HUES48 (cell line): ENCODE measurements at regions not wholly inside any gene's neighbourhood (a gene's known extent, or its start where the extent isn't known, plus 50 kb on each side); places are given as distances from the start of the nearest gene placed in this dataset.

ENCODE experiments used
- H3K27ac ChIP-seq: one replicate; pipeline ENCODE4 v1.7.0; 2013; ENCODE audit warnings: low read depth, low read length, inconsistent platforms
- H3K27me3 ChIP-seq: 2 replicates; pipeline ENCODE4 v1.6.1; 2013; ENCODE audit warnings: mild to moderate bottlenecking, low read length; ENCODE audit not compliant: control insufficient read depth, insufficient read depth
- H3K36me3 ChIP-seq: 2 replicates; pipeline ENCODE4 v1.6.1; 2013; ENCODE audit warnings: low read length; ENCODE audit not compliant: control insufficient read depth, insufficient read depth
- H3K4me1 ChIP-seq: 2 replicates; pipeline ENCODE4 v1.6.1; 2013; ENCODE audit warnings: mild to moderate bottlenecking, low read length; ENCODE audit not compliant: control insufficient read depth, insufficient read depth
- H3K4me3 ChIP-seq: 2 replicates; pipeline ENCODE4 v1.5.1; 2013; ENCODE audit warnings: mild to moderate bottlenecking, low read depth, low read length
- H3K9ac ChIP-seq: 2 replicates; pipeline ENCODE4 v1.6.1; 2013; ENCODE audit warnings: mild to moderate bottlenecking, low read depth, low read length, moderate library complexity
- H3K9me3 ChIP-seq: 2 replicates; pipeline ENCODE4 v1.6.1; 2013; ENCODE audit warnings: low read length; ENCODE audit not compliant: control insufficient read depth, insufficient read depth

DNA sequence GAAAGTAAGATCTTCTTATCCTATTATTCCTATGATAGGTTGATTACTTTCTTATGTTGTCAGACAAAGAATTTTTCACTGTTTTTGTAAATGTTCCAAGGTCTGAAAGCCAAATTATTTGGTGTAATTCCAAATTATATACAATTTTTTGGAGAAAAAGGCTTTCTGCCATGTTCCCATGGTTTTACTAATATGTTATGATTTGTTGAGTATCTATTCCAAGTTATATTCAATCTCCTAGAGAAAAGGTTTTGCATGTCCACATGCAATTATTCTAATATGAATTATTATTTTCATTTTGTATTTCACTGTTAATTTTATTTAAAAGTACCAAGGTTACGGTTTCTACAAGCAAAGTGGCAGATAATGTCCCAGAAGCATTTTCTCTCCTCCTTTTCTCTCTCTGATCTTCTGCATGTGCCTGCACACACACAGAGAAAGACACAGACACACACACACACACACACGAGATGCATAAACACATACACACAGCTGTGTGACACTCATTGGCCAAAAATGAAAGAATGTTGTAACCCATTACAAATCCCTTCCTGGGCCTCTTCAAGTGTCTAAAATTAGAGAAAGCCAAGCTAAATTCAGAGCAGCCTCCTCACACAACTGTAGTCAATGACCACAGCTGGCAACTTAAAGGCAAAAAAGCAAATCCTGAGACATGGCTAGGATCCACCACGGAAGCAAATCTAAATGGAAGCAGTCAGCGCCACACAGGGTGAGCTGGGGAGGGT lies 621.0 kb downstream of the EFNB2 start:
- no peaks in the 10 kb centered on the region for H3K27me3 ChIP-seq
- peaks cover 6% of the 10 kb centered on the region for H3K4me1 ChIP-seq
- no peak overlapping the region for H3K4me3 ChIP-seq
- no peak overlapping the region for H3K27ac ChIP-seq
- H3K9me3 ChIP-seq = no peaks in the 10 kb centered on the region
- H3K9ac ChIP-seq = no peak overlapping the region
- no peaks in the 10 kb centered on the region for H3K36me3 ChIP-seq

GRCh38 chr13:105908586-105908985 lies 626.9 kb downstream of the EFNB2 start:
- H3K36me3 ChIP-seq = no peaks in the 10 kb centered on the region
- no peaks in the 10 kb centered on the region for H3K9me3 ChIP-seq
- H3K27ac ChIP-seq = no peak overlapping the region
- no peak overlapping the region for H3K4me3 ChIP-seq
- H3K4me1 ChIP-seq = no peaks in the 10 kb centered on the region
- no peak overlapping the region for H3K9ac ChIP-seq
- no peaks in the 10 kb centered on the region for H3K27me3 ChIP-seq

DNA sequence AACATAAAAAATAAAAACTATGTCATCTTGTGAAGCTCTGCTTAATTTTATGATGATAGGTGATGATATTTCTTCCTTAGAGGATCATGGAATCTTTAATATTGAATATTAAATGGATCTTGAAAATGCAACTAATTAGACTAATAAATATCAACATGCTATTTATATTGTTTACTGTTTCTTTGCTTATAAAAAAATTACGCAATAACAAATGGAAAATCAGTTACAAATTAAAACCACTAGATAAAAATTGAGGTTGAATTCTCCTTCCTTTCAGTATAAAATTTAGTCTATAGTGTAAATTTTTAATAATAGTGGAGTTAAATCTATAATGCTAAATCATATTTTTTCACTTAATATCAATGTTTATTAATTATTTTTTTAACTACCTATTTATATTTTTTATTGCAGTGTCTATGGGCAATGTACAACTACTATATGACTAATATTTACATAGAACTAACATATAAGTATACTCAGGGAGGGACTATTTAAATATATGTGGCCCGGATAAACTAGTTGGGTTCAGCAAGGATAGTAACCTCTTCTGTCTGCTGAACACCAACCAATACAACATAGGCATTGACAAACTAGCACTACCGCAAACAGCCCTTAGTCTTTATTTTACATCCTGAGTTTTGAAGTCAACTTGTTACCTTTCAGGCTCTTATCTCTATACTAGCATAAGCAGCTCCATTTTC lies 628.0 kb downstream of the EFNB2 start:
- Histone ChIP-seq H3K9me3 (no peaks in the 10 kb centered on the region), H3K4me1 (no peaks in the 10 kb centered on the region), H3K27ac (no peak overlapping the region), H3K27me3 (no peaks in the 10 kb centered on the region), H3K36me3 (no peaks in the 10 kb centered on the region), H3K4me3 (no peak overlapping the region), H3K9ac (no peak overlapping the region)

GRCh38 chr13:105906746-105907145 lies 628.7 kb downstream of the EFNB2 start:
- H3K9ac ChIP-seq = no peak overlapping the region
- no peaks in the 10 kb centered on the region for H3K36me3 ChIP-seq
- no peak overlapping the region for H3K27ac ChIP-seq
- H3K9me3 ChIP-seq = no peaks in the 10 kb centered on the region
- H3K27me3 ChIP-seq = no peaks in the 10 kb centered on the region
- H3K4me3 ChIP-seq = no peak overlapping the region
- no peaks in the 10 kb centered on the region for H3K4me1 ChIP-seq

DNA sequence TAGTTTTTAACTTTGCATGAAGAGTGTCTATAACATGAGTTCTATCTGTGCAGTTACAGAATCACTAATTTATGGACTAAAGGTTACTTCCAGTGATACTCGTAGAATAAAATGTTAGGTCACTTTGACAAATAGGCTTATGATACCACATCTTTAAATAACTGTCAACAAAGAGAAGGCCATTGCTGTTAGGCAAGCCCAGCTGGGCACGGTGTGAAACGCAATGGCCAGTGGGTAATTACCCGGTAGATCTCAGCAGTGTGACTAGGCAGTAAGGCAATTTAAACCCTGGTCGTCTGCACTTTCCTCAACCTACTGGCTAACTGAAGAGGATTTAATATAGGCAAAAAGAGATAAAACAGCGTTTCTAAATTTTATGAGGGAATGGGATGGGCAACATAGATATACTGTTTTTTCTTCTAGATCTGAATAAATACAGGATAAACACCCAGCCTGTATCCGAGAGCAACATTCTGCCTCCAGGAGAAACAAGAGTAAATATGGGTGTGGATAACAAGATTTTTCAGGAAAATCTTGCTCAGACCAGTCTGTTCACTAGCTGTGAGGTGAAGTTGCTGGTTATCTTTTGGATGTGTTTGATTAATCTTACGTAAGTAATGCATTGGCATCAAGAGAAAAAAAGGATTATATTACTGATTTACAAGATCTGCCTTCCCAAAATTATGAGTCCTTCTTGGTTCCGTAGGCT lies 631.3 kb downstream of the EFNB2 start:
- H3K27ac ChIP-seq = no peak overlapping the region
- H3K9me3 ChIP-seq = no peaks in the 10 kb centered on the region
- no peaks in the 10 kb centered on the region for H3K27me3 ChIP-seq
- H3K36me3 ChIP-seq = no peaks in the 10 kb centered on the region
- H3K4me1 ChIP-seq = no peaks in the 10 kb centered on the region
- no peak overlapping the region for H3K4me3 ChIP-seq
- H3K9ac ChIP-seq = no peak overlapping the region

- no peaks in the 10 kb centered on the region for H3K27me3 ChIP-seq
- no peaks in the 10 kb centered on the region for H3K4me1 ChIP-seq
- H3K4me3 ChIP-seq = no peak overlapping the region
- no peaks in the 10 kb centered on the region for H3K9me3 ChIP-seq
- no peak overlapping the region for H3K9ac ChIP-seq
- no peaks in the 10 kb centered on the region for H3K36me3 ChIP-seq
- no peak overlapping the region for H3K27ac ChIP-seq
Measured at GRCh38 chr13:105902396-105902795, 633.1 kb downstream of the EFNB2 start.

- H3K4me3 ChIP-seq = no peak overlapping the region
- no peaks in the 10 kb centered on the region for H3K9me3 ChIP-seq
- no peak overlapping the region for H3K27ac ChIP-seq
- no peak overlapping the region for H3K9ac ChIP-seq
- H3K27me3 ChIP-seq = no peaks in the 10 kb centered on the region
- H3K36me3 ChIP-seq = no peaks in the 10 kb centered on the region
- H3K4me1 ChIP-seq = no peaks in the 10 kb centered on the region
Measured at GRCh38 chr13:105897575-105897974, 637.9 kb downstream of the EFNB2 start.

DNA sequence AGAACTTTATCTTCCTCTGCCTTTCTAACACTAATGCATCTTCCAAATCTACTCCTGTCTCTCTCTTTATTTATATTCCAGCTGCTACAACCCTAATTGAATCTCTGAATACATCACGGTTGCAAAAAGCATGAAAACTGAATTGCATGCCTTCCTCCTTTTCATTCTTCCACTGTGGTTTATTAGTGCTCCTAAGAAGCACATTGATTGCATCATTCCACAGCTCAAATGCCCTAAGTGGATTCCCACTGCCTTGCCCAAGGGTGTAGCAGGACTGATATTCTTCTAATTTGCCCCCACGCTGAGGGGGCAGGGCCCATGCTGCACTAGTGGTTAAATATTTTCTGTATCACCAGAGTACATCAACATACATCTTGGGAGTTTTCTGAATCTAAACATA lies 640.8 kb downstream of the EFNB2 start:
- Histone ChIP-seq H3K4me3 (no peak overlapping the region), H3K4me1 (no peaks in the 10 kb centered on the region), H3K27me3 (no peaks in the 10 kb centered on the region), H3K27ac (no peak overlapping the region), H3K36me3 (no peaks in the 10 kb centered on the region), H3K9me3 (0 out of 2 replicates have a peak, but pooled peaks cover 5% of the 10 kb centered on the region), H3K9ac (no peak overlapping the region)

- Histone ChIP-seq H3K9me3 (0 out of 2 replicates have a peak, but pooled peaks cover 5% of the 10 kb centered on the region), H3K9ac (no peak overlapping the region), H3K27ac (no peak overlapping the region)
Measured at GRCh38 chr13:105890509-105890908, 645.0 kb downstream of the EFNB2 start.

DNA sequence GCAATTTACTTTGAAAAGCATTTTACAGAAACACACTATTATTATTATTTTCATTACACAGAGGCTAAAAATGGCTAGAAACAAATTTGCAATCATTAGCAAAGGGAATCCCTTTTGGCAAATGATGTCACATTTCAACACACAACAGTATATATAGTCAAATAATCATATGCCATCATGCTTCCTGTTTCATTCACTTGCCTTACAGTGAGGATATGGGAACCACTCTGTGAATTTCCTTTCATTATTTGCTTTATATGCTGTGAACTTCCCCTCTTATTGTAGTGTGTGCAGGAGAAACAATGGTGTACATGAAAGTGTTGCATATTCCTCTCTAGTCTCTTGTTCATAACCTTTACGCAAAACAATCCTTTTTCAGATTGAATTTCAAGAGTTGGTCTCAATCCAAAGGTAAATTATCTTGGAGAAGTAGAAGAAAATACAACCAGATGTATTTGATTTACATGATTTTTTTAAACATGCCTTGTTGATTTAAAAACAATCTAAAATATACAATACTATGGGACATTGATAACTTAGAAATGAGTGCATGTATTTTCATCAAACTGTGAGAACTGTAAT lies 657.3 kb downstream of the EFNB2 start:
- no peaks in the 10 kb centered on the region for H3K4me1 ChIP-seq
- H3K9me3 ChIP-seq = no peaks in the 10 kb centered on the region
- H3K27ac ChIP-seq = no peak overlapping the region
- H3K9ac ChIP-seq = no peak overlapping the region
- H3K36me3 ChIP-seq = no peaks in the 10 kb centered on the region
- no peaks in the 10 kb centered on the region for H3K27me3 ChIP-seq
- H3K4me3 ChIP-seq = no peak overlapping the region

More at GRCh38 chr13:105890509-105890908, 645.0 kb downstream of the EFNB2 start:
- Histone ChIP-seq H3K36me3 (no peaks in the 10 kb centered on the region), H3K27me3 (no peaks in the 10 kb centered on the region), H3K4me1 (no peaks in the 10 kb centered on the region), H3K4me3 (no peak overlapping the region)
